ENCODE measurements at regions not wholly inside any gene's neighbourhood (a gene's known extent, or its start where the extent isn't known, plus 50 kb on each side); places are given as distances from the start of the nearest gene placed in this dataset.
"Not testable (repeated sequence)": the region's sequence is repeated elsewhere in the genome, so short reads cannot be mapped to it uniquely, and the experiment has no call there.

DNA sequence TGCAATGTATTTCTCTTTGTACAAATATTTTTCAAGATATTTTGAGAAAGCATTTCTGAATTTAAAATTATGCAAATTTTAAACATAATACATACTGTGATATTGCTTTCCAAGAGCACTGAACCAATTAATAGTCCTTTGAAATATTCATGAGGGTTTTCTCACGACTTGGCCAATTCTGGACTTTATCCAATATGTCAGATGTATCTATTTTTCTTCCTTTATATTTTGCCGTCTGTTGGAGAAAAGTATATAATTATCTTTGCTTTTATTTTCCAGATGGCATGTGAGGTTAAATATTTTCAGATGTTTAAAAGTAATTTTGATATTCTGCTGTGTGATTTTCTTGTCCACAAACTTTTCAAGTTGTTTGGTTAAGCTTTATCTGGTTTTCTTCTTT lies 378.9 kb downstream of the SLCO4C1 start:
- no peak for DNase-seq

- no peak for DNase-seq
These were observed 380.5 kb downstream of the SLCO4C1 start for GRCh38 chr5:101915554-101915953.

DNA sequence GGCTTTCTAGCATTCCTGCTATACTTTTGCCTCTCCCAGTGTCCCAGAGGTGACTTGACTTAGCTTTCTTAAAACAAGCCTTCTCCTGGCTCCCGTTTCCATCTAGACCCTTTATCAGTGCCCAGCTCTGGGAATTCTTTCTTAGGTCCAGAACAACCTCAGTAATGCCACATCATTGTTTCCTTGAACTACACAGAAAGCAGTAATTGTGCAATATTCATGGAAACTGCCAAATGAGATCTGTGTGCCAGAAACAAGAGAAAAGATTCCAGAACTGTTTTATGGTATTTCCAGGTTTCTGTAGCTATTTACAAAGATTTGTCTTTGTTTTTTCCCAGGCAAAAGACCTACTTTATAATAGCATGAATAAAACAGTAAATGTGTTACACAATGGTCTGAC lies 391.3 kb downstream of the SLCO4C1 start:
- no peak for DNase-seq

DNA sequence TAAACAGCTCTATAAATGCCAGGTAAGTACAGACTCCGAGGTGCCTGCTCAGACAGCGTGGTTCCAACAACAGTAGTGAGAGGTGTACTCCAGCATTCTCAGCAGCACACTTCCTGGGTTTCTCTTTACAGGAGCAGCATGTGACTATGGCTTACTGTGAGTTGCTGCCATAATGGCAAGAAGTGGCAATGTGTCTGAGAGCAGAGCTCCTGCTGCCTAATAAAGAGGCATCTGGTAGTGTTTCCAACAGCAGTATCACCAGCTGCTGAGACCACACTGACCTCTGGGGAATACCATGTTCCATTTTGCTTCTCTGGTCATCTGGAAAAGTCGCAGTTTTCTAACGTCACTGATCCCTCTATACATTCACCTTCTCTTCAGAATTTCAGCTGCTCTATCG lies 398.2 kb downstream of the SLCO4C1 start:
- no peak for DNase-seq

DNA sequence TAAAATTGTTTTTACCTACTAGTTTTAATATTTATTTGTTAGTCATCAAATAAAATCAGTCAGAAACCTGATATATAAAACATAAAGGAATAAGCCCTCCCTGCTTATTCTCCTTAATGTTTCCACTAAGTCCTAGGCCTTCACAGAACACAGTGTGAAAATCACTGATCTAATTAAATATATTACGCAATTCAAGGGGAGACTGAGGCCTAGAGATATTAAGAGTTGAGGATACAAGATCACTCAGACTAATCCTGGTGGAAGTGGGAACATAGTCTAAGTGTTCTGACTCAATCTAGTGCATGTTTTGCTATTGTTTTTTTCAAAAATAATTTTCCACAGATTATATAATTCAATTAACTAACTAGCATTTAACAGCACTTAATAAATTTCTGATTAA lies 401.1 kb downstream of the SLCO4C1 start:
- DNase-seq = no peak

DNA sequence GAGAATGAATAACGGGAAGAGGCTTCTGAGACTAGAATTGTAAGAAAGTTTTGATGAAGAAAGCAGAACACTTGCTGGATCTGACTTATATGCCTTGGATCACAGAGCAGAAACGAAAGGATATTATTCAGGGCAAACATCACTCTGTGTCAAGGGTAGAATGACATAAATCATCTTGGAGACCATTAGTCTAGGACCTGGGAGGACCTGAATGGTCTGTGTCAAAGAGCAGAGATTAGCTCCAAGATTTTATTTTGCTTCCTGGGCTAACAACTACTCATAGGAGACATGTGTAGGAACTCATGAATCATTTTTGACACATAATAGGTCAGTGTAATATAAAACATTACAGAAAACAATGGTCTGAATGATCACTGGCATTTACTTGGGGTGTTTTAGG lies 417.9 kb downstream of the SLCO4C1 start:
- DNase-seq = no peak

DNA sequence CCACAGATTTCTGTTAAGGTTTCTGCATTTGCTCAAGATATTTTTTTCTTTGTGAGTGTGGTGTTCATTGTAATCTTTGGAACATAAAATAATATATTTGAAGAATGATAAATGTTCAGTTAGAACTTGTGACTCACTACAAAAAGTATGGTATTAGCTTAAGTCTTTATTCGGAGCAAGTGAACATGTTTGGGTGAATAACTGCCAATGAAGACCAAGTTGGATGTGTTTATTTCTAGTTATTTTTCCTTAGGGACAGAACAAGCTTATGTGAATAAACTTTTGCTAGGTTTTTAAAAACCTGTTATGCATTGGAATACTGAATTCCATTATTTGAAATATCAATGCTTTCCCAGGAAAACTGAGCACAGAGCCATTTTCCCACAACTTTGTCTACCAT lies 418.6 kb downstream of the SLCO4C1 start:
- no peak for DNase-seq

- no peak for DNase-seq
These were observed 429.6 kb downstream of the SLCO4C1 start for GRCh38 chr5:101866473-101866872.

- DNase-seq = no peak
These were observed 435.5 kb downstream of the SLCO4C1 start for GRCh38 chr5:101860563-101860962.

DNA sequence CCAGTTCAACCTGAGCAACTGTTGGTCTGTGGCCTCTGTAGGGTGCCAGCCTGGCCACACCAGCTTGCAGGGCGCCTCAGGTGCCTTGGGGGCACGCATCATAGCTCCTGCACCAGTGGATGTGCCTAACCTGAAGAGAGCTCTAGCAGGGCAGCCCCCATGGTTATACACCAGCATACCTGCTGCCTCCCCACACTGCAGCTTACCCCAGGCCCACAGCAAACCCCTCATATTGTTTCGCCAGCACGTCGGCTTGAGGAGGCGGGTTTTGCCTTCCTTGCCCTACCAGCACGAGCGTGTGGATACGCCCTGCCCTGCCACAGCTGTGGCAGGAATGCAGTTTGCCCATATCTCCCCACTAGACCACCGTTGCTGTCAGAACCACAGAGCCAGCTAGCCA lies 435.9 kb downstream of the SLCO4C1 start:
- DNase-seq = no peak

GRCh38 chr5:101846496-101846895 lies 449.6 kb downstream of the SLCO4C1 start:
- no peak for DNase-seq

GRCh38 chr5:101843055-101843454 lies 453.0 kb downstream of the SLCO4C1 start:
- DNase-seq = no peak

- DNase-seq = no peak
These were observed 457.6 kb downstream of the SLCO4C1 start for GRCh38 chr5:101838435-101838834.

DNA sequence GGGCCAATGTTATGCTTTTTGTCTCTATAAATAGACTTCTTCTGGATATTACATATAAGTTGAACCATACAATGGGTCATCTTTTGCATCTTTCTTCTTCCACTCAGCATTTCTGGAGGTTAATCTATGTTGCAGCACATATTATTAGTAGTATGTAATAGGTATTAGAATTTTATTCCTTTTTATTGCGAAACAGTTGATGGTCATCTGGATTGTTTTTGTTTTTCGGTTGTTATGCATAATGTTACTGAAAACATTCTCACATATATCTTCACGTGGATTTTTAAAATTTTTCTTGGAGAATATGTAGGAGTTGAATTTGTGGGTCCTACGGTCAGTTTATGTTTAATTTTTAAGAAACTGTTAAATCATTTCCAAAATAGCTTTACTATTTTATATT lies 466.8 kb downstream of the SLCO4C1 start:
- DNase-seq = no peak

GRCh38 chr5:101811466-101811865 lies 484.6 kb downstream of the SLCO4C1 start:
- DNase-seq = no peak

- DNase-seq = no peak
These were observed 489.7 kb downstream of the SLCO4C1 start for GRCh38 chr5:101806410-101806809.

GRCh38 chr5:101796427-101796826 lies 499.7 kb downstream of the SLCO4C1 start:
- DNase-seq = no peak

DNA sequence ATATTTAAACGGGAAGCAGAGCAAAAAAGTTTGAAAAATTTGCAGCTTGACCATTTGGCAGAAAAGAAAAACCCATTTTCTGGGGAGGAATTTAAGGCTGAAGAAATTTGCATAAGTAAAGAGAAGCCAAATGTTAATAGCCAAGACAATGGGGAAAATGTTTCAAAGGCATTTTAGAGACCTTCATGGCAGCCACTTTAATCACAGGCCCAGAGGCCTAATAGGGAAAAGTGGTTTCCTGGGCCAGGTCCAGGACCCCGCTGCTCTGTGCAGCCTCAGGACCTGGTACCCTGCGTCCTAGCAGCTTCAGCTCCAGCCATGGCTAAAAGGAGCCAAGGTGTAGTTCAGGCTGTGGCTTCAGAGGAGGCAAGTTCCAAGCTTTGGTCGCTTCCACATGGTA lies 507.3 kb downstream of the SLCO4C1 start:
- DNase-seq = no peak

GRCh38 chr5:101785090-101785489 lies 511.0 kb downstream of the SLCO4C1 start:
- no peak for DNase-seq

GRCh38 chr5:101783241-101784013 lies 512.7 kb downstream of the SLCO4C1 start:
- DNase-seq = no peak

DNA sequence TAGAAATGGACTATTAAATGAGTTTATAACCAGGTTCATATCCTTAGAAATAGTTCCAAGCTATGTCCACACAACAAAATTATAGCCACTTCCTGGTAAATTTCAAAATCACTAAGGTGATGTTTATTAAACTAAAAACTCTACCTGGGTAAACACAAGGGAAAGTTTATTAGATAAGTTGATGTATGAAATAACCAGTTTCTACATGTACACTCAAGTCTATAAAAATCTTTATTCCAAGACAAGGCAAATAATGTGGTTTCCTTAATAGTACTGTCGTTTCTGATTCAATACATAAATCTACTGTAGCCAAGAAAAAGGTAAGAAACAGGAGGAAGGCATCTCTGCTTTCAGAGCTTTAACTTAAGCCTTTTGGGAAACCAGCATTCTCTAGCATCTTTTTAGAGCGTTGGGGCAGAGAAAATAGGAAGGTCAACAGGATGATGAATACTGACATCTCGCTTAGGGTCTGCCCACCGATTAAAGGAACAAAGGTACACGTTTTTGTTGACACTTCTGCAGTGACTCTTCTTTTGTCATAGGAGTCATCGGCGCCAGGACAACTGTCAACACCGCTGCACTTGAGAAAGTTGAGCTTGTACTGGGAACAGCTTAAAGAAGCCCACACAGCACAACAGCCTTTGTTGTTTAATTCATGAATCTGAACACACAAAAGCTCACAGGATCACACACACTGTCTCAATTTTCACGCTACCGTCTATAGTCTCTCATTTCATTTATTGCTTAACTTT lies 513.6 kb downstream of the SLCO4C1 start:
- DNase-seq = no peak

- no peak for DNase-seq
These were observed 545.0 kb downstream of the SLCO4C1 start for GRCh38 chr5:101751105-101751504.

DNA sequence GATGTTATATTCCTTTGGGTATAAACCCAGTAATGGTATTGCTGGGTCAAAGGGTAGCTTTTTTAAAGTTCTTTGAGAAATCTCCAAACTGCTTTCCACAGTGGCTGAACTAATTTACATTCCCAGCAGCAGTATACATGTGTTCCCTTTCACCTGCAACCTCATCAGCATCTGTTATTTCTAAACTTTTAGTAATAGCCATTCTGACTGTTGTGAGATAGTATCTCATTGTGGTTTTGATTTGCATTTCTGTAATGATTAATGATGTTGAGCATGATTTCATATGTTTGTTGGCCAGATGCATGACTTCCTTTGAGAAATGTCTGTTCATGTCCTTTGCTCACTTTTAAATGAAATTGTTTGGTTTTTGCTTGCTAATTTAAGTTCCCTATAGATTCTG lies 553.1 kb downstream of the SLCO4C1 start:
- not testable (repeated sequence) for DNase-seq

GRCh38 chr5:101728933-101729332 lies 567.2 kb downstream of the SLCO4C1 start:
- DNase-seq = no peak

DNA sequence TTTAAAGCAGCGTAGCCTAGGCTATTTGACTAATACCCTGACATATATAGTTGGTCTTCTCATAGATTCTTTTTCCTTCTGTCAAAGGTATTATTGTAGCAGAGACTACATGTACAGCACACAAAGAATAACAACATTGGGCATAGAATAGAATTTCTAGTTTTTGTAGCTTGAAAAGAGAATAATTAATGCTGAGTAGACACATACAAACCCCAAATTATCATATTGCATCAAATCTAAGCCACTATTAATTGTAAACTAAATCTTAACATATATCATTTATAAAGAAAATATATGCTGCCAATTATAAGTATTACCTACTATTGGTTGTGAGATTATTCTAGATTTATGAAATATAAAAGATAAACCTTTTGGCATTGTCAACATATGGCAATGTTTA lies 574.5 kb downstream of the SLCO4C1 start:
- DNase-seq = no peak

All from CD4-positive, alpha-beta T cell treated with Interleukin-1 beta for 1 hour (primary cell).